ENCODE measurements at regions not wholly inside any gene's neighbourhood (a gene's known extent, or its start where the extent isn't known, plus 50 kb on each side); places are given as distances from the start of the nearest gene placed in this dataset.

- TF ChIP-seq CTCF (conservative IDR thresholded peaks at IDR 0.05) = no peak
- no peak for TF ChIP-seq ZFX (IDR thresholded peaks at IDR 0.05)
These were observed 243.0 kb upstream of the MYOCD start for GRCh38 chr17:12422651-12423050.

Measured in C4-2B (cell line).